Brain microvascular endothelial cell (primary cell): ENCODE measurements at regions not wholly inside any gene's neighbourhood (a gene's known extent, or its start where the extent isn't known, plus 50 kb on each side); places are given as distances from the start of the nearest gene placed in this dataset.
"Not testable (repeated sequence)": the region's sequence is repeated elsewhere in the genome, so short reads cannot be mapped to it uniquely, and the experiment has no call there.

Source experiments
- DNase-seq: peaks from one replicate; pipeline ENCODE4 v3.0.0-alpha.2; 2020
- H3K27ac ChIP-seq: fragments of 250-450 bp; sonication (Bioruptor Pico); 2 replicates; pipeline ENCODE4 v1.5.1; 2020; ENCODE audit warnings: mild to moderate bottlenecking, moderate library complexity
- H3K27me3 ChIP-seq: fragments of 250-450 bp; sonication (Bioruptor Pico); replicated peaks from 2 replicates; pipeline ENCODE4 v1.5.1; 2020; ENCODE audit warnings: mild to moderate bottlenecking
- H3K36me3 ChIP-seq: fragments of 250-450 bp; sonication (Bioruptor Pico); replicated peaks from 2 replicates; pipeline ENCODE4 v1.5.1; 2020; ENCODE audit warnings: mild to moderate bottlenecking
- H3K4me3 ChIP-seq: 2 replicates; pipeline ENCODE4 v1.5.1; 2011; ENCODE audit warnings: low read depth, mild to moderate bottlenecking, control low read depth, low read length, moderate library complexity
- in situ Hi-C: cut with HindIII; loops from 2 replicates; pipeline ENCODE4 v1.10.0; 2017; ENCODE audit warnings: low sequenced_read_pairs, low pct_ligation_motif_present
- TF ChIP-seq, protein P1 (sequence below): IDR thresholded peaks from 2 replicates; pipeline ENCODE4 v1.5.1; 2011; ENCODE audit warnings: low read depth, mild to moderate bottlenecking, moderate library complexity, low read length, control low read depth, inconsistent platforms; ENCODE audit errors: missing control alignments

- in situ Hi-C loops: no loop called here
- no peak overlapping the region for H3K27ac ChIP-seq
- no peak for DNase-seq
- no peak overlapping the region for H3K4me3 ChIP-seq
- no peaks in the 10 kb centered on the region for H3K36me3 ChIP-seq
- no peaks in the 10 kb centered on the region for H3K27me3 ChIP-seq
- TF ChIP-seq, protein P1, sequence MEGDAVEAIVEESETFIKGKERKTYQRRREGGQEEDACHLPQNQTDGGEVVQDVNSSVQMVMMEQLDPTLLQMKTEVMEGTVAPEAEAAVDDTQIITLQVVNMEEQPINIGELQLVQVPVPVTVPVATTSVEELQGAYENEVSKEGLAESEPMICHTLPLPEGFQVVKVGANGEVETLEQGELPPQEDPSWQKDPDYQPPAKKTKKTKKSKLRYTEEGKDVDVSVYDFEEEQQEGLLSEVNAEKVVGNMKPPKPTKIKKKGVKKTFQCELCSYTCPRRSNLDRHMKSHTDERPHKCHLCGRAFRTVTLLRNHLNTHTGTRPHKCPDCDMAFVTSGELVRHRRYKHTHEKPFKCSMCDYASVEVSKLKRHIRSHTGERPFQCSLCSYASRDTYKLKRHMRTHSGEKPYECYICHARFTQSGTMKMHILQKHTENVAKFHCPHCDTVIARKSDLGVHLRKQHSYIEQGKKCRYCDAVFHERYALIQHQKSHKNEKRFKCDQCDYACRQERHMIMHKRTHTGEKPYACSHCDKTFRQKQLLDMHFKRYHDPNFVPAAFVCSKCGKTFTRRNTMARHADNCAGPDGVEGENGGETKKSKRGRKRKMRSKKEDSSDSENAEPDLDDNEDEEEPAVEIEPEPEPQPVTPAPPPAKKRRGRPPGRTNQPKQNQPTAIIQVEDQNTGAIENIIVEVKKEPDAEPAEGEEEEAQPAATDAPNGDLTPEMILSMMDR: no peak
Measured at GRCh38 chr10:118422241-118422640, 80.1 kb upstream of the FAM204A start.

DNA sequence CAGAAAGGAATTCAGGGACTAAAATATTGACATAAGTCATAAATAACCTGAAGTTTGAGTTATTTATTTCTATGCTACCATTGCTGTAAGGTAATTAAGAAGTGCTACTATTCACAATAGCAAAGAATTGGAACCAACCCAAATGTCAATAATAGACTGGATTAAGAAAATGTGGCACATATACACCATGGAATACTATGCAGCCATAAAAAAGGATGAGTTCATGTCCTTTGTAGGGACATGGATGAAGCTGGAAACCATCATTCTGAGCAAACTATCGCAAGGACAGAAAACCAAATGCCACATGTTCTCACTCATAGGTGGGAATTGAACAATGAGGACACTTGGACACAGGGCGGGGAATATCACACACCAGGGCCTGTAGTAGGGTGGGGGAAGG lies 77.9 kb upstream of the FAM204A start:
- DNase-seq, H3K4me3 ChIP-seq, H3K27ac ChIP-seq, H3K36me3 ChIP-seq, H3K27me3 ChIP-seq, in situ Hi-C loops: not testable (repeated sequence)

GRCh38 chr10:118412932-118413331 lies 70.8 kb upstream of the FAM204A start:
- H3K36me3 ChIP-seq: no peaks in the 10 kb centered on the region
- in situ Hi-C loops: no loop called here
- TF ChIP-seq, protein P1: no peak
- no peaks in the 10 kb centered on the region for H3K27me3 ChIP-seq
- no peak overlapping the region for H3K27ac ChIP-seq
- no peak for DNase-seq
- no peak overlapping the region for H3K4me3 ChIP-seq

DNA sequence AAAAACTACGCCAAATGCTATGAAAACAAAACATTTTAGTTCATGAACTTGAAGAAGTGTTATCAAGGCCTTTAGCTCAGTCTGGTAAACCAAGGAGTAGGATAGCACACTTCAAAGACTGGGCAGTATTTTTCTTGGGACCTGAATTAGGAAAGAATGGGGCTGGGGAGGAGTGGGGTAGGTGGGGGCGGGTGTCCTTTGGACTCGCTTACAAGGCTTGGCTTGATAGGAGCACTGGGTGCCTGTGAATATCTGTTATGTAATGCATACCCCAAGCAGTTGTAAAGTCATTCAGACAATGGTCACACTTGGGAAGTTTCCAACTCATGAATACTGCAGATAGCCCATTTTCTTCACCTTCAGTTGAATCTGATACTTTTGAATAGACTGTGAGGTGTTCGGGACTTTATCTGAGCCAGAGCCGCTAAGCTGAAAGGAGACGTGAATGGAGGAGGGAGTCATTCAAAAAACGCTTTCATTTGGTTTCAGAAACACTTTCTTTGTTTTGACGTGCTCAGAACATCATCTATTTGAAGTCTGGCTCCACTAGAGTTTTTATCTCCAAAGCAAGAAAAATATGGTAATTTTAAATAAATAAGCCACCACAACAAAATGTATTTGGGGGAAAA lies 70.1 kb upstream of the FAM204A start:
- Histone ChIP-seq H3K4me3 (no peak overlapping the region), H3K27me3 (no peaks in the 10 kb centered on the region), H3K36me3 (no peaks in the 10 kb centered on the region), H3K27ac (no peak overlapping the region)
- DNase-seq: no peak
- in situ Hi-C loops: no loop called here
- TF ChIP-seq, protein P1: no peak

DNA sequence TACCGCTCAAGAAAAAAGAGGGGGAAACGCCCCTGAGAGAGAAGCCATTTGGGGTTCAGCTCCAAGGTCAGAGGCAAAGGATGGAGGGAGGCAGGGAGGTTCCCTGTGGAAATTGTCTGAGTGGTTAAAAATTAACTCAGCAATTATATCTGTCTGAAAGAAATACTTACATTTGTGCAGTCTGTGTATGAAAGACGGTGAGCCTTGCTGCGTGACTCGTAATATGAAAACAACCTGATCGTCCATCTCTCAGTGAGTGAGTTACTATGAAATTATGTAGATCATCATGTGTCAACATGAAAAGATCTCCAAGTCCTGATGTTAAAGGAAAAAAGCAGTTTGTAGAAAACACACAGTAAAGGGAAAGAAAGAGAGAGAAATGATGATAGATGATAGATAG lies 67.2 kb upstream of the FAM204A start:
- TF ChIP-seq, protein P1: no peak
- DNase-seq: no peak
- no peak overlapping the region for H3K4me3 ChIP-seq
- in situ Hi-C loops: no loop called here
- no peaks in the 10 kb centered on the region for H3K36me3 ChIP-seq
- no peaks in the 10 kb centered on the region for H3K27me3 ChIP-seq
- H3K27ac ChIP-seq: no peak overlapping the region

DNA sequence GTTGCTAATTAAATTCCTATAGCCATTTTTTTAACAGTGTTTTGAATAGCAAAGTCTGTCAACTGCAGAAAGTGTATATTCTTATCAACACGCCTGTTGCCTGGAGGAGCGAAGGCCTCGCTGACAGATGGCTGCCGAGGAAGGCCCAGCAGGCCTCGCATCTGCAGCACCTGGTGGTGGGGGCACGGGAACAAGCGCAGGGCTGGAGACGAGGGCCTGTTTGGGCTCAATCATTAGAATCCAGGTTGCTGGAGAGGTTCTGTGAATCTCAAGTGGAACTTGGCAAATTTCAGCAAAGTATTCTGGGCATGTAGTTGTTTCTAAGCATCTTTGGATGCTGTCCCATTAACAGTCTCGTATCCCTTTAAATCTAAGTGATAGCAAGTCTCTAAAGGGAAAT lies 66.1 kb upstream of the FAM204A start:
- TF ChIP-seq, protein P1: no peak
- in situ Hi-C loops: no loop called here
- no peak overlapping the region for H3K4me3 ChIP-seq

More for the DNA sequence above, 66.1 kb upstream of the FAM204A start:
- Histone ChIP-seq H3K36me3 (no peaks in the 10 kb centered on the region), H3K27ac (no peak overlapping the region), H3K27me3 (no peaks in the 10 kb centered on the region)
- DNase-seq: no peak
